ENCODE measurements at regions not wholly inside any gene's neighbourhood (a gene's known extent, or its start where the extent isn't known, plus 50 kb on each side); places are given as distances from the start of the nearest gene placed in this dataset.

- Histone ChIP-seq H3K79me2 (ENCODE audit: insufficient read depth, low read depth) (no peaks in the 10 kb centered on the region), H3K9ac (no peak overlapping the region), H4K20me1 (ENCODE audit: insufficient read depth) (no peaks in the 10 kb centered on the region), H3K4me2 (no peak overlapping the region), H3K27me3 (ENCODE audit: insufficient read depth, low read depth) (no peaks in the 10 kb centered on the region), H3K36me3 (ENCODE audit: insufficient read depth) (no peaks in the 10 kb centered on the region), H3K4me1 (ENCODE audit: low read depth, poor library complexity, severe bottlenecking) (no peaks in the 10 kb centered on the region), H3K27ac (no peak overlapping the region), H3K4me3 (IDR thresholded peaks at IDR 0.05; ENCODE audit: insufficient read depth, low read depth, low read length) (no peak overlapping the region), H2AFZ (ENCODE audit: low read depth) (no peak overlapping the region)
- TF ChIP-seq CTCF (conservative IDR thresholded peaks at IDR 0.05; ENCODE audit: low read depth, low read length): no peak
Observed at GRCh38 chr14:66413901-66414300, 72.3 kb upstream of the CCDC196 start.

- Histone ChIP-seq H3K4me3 (IDR thresholded peaks at IDR 0.05; ENCODE audit: insufficient read depth, low read depth, low read length) (no peak overlapping the region), H3K36me3 (ENCODE audit: insufficient read depth) (no peaks in the 10 kb centered on the region), H2AFZ (ENCODE audit: low read depth) (no peak overlapping the region), H4K20me1 (ENCODE audit: insufficient read depth) (no peaks in the 10 kb centered on the region), H3K9ac (no peak overlapping the region), H3K4me1 (ENCODE audit: low read depth, poor library complexity, severe bottlenecking) (no peaks in the 10 kb centered on the region), H3K79me2 (ENCODE audit: insufficient read depth, low read depth) (no peaks in the 10 kb centered on the region), H3K4me2 (no peak overlapping the region), H3K27ac (no peak overlapping the region), H3K27me3 (ENCODE audit: insufficient read depth, low read depth) (no peaks in the 10 kb centered on the region)
- no peak for TF ChIP-seq CTCF (conservative IDR thresholded peaks at IDR 0.05; ENCODE audit: low read depth, low read length)
Observed at GRCh38 chr14:66414511-66414910, 71.7 kb upstream of the CCDC196 start.

DNA sequence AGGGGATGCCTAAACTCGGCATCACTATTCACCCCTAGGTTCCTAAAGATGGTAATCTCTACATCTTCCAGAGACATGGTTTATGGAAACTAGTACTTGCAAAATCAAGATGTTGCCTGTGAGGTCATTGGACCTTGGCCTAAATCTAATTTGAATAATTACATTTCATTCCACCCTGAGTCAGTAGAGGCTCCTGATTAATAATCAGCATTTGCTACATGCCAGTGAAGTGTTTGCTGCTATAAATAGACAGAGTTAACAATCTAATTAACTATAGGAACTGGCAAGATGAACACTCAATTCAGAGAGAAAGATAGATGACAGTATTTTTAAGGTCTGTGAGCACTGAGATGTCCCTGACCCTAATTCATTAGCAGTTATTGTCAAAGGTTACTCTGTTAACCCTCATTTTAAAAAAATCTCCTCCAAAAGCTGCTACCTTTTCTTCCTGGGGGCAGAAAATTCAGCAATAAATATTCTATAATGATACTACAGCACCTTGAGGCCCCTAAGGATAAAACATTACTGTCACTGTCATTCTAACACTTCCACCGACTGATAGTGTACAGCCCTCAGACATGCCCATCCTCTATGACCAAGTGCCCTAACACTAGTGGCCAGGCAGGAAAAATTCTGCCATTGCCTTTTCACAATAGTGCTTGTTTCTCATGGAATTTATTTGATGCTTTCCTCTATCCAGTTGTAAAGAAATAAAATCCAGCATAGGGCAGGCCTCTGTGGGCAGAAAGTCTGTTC lies 65.7 kb upstream of the CCDC196 start:
- H3K9ac ChIP-seq: no peak overlapping the region
- H3K4me1 ChIP-seq (ENCODE audit: low read depth, poor library complexity, severe bottlenecking): no peaks in the 10 kb centered on the region
- H3K4me3 ChIP-seq (IDR thresholded peaks at IDR 0.05; ENCODE audit: insufficient read depth, low read depth, low read length): no peak overlapping the region
- H3K4me2 ChIP-seq: no peak overlapping the region
- no peak for TF ChIP-seq CTCF (conservative IDR thresholded peaks at IDR 0.05; ENCODE audit: low read depth, low read length)
- no peaks in the 10 kb centered on the region for H3K36me3 ChIP-seq (ENCODE audit: insufficient read depth)
- no peaks in the 10 kb centered on the region for H3K79me2 ChIP-seq (ENCODE audit: insufficient read depth, low read depth)
- no peak overlapping the region for H3K27ac ChIP-seq
- no peaks in the 10 kb centered on the region for H3K27me3 ChIP-seq (ENCODE audit: insufficient read depth, low read depth)
- no peaks in the 10 kb centered on the region for H4K20me1 ChIP-seq (ENCODE audit: insufficient read depth)
- H2AFZ ChIP-seq (ENCODE audit: low read depth): no peak overlapping the region

GRCh38 chr14:66421990-66422946 lies 63.9 kb upstream of the CCDC196 start:
- no peak overlapping the region for H3K4me3 ChIP-seq (IDR thresholded peaks at IDR 0.05; ENCODE audit: insufficient read depth, low read depth, low read length)
- no peaks in the 10 kb centered on the region for H3K79me2 ChIP-seq (ENCODE audit: insufficient read depth, low read depth)
- no peaks in the 10 kb centered on the region for H4K20me1 ChIP-seq (ENCODE audit: insufficient read depth)
- H3K27ac ChIP-seq: no peak overlapping the region
- no peak overlapping the region for H3K9ac ChIP-seq
- no peak overlapping the region for H3K4me2 ChIP-seq
- no peaks in the 10 kb centered on the region for H3K27me3 ChIP-seq (ENCODE audit: insufficient read depth, low read depth)
- no peaks in the 10 kb centered on the region for H3K4me1 ChIP-seq (ENCODE audit: low read depth, poor library complexity, severe bottlenecking)
- H3K36me3 ChIP-seq (ENCODE audit: insufficient read depth): no peaks in the 10 kb centered on the region
- no peak for TF ChIP-seq CTCF (conservative IDR thresholded peaks at IDR 0.05; ENCODE audit: low read depth, low read length)
- no peak overlapping the region for H2AFZ ChIP-seq (ENCODE audit: low read depth)

Measured in KMS-11 (cell line).